HG02763 (cell line): ENCODE measurements at regions not wholly inside any gene's neighbourhood (a gene's known extent, or its start where the extent isn't known, plus 50 kb on each side); places are given as distances from the start of the nearest gene placed in this dataset.
"Not testable (repeated sequence)": the region's sequence is repeated elsewhere in the genome, so short reads cannot be mapped to it uniquely, and the experiment has no call there.

Source experiments
- ATAC-seq: cut with Tn5 transposase; IDR thresholded peaks from one replicate; pipeline ENCODE4 v1.9.1; 2021; ENCODE audit warnings: mild to moderate bottlenecking, moderate library complexity; ENCODE audit not compliant: unreplicated experiment

DNA sequence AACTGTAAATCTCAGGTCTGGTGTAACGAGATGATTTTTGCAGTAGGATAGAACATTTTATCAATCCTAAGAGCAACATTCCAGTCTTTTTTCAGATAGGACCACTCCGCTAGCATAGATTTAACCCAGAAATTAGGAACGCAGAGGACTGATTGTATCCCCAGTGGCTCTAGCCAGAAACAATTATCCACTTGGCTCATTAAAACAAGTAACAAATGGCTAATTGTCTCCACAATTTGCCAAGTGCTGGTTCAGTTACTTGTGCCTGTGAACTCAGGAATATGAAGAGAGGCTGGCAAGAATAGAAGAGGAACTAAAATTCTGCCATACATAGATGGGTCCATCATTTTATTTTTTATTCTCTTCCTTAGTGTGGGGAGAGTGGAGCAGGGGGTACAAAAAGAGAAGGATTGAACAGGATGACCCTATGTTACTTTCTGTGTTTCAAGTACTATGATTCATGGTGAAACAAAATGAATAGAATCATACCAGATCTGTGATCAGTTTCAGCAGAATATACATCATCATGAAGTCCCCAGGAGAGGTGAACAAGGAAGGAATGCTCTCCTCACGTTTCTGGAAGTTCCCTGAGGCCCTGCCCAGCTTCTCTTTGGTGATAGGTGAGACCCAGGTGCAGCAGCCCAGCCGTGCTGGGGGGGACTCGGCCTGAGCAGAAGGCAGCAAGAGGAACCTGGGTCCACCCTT is 121.6 kb downstream of the ARL4C start:
- no peak for ATAC-seq

DNA sequence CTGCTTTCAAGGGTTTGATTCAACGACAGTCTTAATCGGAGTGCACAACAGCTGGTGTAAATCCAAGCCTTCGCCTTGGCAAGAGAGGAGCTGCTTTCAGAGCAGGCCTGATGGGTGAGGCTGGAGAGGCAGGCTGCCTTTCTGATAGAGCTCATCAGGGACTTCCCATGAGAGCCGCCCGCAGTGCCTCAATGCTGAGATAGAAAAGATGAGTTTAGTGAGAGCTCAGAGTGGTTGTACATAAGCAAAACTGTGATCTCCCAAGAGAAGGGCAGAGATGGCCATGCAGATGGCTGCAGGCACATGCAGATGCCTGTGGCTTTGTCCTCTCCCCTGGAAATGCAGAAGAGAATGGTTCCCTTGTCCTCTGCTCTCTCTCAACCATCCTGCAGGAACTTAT is 122.1 kb downstream of the ARL4C start:
- no peak for ATAC-seq

DNA sequence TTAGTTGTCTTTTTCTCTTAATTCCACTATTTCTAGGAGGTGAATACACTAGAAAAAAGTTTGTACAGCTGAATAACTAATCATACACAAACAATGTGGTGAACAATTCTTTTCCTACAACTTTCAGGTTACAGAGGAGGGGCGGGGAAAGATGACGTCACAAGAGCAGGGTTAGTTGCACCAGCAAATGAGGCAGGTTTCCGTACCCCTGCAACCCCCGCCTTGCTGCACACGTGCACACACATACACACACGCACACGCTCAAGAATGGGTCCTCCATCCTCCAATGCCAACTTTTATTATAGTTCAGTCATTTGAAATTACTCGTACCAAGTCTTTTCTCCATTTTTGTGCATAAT is 122.8 kb downstream of the ARL4C start:
- ATAC-seq, result no peak

DNA sequence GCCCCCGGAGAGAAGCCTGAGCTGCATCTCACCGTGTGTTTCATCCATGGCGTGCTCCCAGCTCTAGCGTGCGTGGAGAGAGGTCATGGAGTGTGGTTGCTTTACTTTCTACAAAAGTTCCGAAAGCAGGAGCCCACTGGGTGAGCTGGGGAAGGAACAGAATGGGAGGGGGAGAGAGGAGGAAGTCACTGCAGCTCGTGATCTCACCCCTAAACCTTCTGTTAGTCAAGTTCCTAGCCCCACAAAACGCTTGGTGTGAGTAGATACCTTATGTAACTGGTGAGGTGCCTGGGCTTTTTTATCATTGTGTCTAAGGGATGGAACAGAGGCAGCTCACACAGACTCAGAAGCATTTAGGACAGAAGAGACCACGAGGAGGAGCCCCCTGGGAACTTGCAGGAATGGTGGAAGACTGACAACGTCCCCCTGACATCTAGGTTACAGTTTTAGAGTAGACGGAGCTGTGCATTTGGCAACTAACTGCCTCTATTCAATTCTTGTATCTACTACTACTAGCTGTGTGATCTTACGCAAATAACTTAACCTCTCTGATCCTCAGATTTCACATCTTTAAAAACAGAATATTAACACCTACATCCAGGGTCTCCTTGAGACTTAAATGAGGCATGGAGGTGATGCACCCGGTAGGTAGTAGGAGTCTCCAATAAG is 123.3 kb downstream of the ARL4C start:
- ATAC-seq, result no peak

DNA sequence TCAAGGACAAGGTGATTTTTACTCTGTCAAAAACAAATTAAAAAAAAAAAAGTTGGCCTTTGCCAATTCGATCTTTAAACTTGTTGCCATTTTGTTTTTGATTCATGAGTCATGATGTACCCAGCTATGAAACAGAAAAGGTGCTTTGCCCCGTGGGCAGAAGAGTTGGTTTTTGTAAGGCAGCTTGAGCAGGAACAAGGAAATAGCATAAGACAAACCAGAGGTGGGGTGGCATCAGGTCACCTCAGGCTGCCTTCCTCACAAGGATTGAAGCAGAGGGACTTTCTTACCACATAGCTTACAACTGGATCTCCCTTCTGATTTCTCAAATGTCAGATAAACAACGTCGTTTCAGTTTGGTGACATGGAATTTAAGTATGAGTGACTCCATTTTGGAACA is 123.8 kb downstream of the ARL4C start:
- ATAC-seq, result no peak

DNA sequence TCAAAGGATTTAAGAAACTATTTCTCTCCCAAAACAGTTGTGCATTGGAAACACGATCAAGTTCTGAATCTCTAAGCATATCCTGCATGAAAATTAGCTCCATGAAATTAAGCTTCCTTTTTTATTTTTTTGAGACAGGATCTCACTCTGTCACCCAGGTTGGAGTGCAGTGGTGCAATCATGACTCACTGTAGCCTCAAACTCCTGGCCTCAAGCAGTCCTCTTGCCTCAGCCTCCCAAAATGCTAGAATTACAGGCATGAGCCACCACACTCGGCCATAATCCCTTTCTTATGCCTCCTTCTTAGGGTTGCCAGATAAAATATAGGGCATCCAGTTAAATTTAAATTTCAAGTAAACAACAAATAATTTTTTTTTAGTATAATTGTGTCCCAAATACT is 124.4 kb downstream of the ARL4C start:
- no peak for ATAC-seq

DNA sequence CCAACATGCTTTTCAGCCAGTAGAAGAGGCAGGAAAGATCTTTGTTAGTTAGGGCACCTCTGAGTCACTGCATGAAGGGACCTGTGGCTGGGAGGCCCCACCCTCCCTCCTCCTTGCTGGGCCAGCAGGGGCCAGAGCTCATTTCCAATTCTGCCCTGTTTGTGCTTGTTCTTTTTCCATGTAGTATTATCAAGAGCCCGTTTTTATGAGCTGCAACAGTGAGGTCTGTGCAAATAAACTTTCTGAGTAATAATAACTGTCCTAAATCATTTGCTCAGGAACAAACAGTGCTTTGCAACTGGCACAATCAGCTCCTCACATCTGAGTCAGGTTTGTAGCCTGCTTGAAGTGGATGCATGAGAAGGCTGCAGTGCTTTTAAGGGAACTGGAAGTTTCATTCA is 128.0 kb downstream of the ARL4C start:
- ATAC-seq, result no peak

DNA sequence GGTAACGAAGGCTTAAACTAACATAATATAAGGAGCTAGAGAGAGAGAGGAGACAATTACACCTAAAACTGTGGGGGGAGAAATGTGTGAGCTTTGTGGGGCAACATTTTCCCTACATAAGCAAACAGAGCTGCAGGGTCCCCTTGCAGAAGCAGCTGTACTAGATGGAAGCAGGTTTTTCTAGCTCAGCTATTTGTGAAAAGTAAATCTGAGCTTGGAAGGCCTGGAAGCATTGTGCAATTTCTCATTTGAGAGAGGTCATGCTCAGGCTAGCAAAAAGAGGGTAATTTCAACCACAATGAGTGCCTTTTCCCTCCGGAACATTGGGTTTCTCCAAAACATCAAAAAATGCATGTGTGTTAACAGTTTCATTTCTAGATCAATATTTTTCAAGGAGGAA is 130.0 kb downstream of the ARL4C start:
- no peak for ATAC-seq

DNA sequence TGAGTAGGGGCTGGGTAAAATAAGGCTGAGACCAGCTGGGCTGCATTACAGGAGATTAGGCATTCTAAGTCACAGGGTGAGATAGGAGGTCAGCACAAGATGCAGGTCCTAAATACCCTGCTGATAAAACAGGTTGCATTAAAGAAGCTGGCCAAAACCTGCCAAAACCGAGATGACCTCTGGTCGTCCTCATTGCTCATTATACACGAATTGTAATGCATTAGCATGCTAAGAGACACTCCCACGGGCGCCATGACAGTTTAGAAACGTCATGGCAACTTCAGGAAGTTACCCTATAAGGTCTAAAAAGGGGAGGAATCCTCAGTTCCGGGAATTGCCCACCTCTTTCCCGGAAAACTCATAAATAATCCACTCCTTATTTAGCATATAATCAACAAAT is 132.2 kb downstream of the ARL4C start:
- ATAC-seq, result no peak

DNA sequence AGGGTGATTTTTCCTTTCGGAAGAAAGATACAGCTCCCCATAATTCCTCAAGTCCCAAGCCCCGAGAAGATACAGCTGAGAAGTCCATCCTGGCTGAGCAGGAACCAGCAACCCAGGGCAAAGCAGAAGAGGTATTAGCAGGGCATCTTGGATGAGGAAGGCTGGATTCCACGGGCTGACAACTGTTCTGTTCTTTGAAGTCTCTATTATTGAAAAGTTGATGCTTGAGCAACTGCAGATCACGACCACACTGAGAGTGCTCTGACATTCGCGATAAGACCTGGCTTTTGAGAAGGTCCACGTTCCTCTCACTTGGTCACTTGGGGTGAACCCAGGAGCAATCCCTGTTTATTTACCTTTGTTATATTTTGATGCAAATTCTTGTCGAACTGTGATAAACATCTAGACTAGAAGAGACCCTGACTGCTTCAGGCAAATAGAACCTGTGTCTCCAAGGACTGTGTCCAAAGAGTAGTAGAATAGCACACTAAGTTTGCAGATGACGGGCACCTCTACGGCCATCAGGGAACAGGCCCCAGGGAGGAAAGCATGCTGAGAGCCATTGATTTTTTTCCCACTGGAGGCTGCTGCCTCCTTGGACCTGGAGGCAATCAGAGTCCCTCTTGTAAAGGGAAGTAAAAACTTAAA is 133.1 kb downstream of the ARL4C start:
- ATAC-seq, result no peak

DNA sequence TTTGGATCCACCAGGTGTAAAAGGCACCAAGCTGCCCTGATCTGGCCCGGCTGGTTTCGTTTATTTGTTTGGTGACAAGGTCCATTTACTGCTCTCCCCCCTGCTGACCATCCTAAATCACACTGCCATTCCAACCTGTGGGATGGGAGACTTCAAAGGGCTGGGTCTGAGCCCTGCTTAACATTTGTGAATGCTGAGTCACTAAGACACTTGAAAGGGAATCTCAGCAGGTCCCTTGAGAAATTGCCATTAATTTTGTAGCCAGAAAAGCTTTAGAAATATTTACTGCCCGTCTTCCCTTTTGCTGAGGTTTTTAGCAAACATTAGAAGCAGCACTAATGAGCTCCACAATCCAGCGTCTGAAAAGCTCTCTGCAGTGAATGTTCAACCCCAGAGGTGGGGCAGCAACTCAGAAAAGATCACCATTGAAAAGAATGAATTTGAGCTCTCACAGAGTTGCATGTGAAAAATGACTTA is 133.8 kb downstream of the ARL4C start:
- ATAC-seq, result no peak

DNA sequence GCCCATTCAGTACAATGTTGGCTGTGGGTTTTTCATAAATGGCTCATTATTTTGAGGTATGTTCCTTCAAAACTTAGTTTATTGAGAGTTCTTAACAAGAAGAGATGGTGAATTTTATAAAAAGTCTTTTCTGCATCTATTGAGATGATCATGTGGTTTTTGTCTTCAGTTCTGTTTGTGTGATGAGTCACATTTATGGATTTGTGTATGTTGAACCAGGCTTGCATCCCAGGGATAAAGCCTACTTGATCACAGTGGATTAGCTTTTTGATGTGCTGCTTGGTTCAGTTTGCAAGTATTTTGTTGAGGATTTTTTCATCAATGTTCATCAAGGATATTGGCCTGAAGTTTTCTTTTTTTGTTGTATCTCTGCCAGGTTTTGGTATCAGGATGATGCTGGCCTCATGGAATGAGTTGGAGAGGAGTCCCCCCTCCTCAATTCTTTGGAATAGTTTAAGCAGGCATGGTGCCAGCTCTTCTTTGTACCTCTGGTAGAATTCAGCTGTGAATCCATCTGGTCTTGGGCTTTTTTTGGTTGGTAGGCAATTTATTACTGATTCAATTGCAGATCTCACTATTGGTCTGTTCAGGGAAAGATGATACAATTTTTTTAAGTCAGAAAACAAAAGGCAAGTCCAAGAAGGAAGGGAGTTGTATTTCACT is 136.4 kb downstream of the ARL4C start:
- ATAC-seq, result not testable (repeated sequence)

DNA sequence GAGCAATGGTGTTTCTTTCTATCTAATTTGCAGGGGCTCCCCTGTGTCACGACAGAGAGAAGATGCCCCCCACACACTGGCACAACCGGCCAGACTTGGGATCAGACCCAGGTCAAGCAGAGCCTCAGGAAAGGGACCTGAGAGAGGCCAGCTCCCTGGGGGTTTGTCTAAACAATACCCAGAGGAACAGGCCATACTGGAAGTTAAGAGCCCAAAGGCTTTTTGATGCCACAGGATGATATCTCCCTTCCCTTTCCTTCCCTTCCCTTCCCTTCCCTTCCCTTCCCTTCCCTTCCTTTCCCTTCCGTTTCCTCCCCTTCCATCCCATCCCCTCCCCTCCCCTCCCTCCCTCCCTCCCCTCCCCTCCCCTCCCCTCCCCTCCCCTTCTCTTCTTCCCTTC is 139.2 kb downstream of the ARL4C start:
- no peak for ATAC-seq

DNA sequence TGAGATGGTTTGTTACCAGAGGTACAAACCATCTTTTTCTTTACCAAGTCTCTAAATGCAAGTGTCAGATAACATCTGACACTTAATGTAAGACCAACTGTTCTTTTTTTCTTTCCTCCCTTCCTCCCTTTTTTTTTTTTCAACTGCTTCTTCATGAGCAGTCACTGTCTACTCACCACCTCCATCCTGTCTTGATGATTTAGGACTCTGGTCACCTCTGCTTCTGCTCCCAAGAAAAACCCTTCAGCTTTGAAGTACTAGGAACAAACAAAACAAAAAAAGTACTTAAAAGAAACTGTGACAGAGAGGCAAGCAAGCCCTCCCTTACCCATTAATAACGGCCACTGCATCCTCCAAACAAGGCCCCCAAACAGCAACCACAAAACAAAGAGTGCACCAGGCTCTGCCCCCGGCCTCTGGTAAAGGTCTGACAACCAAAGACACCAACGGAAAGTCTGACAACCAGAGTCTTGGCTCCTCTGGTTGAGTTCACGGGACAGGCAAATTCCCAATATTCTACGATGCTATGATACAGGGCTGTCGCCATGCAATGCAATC is 141.0 kb downstream of the ARL4C start:
- no peak for ATAC-seq

DNA sequence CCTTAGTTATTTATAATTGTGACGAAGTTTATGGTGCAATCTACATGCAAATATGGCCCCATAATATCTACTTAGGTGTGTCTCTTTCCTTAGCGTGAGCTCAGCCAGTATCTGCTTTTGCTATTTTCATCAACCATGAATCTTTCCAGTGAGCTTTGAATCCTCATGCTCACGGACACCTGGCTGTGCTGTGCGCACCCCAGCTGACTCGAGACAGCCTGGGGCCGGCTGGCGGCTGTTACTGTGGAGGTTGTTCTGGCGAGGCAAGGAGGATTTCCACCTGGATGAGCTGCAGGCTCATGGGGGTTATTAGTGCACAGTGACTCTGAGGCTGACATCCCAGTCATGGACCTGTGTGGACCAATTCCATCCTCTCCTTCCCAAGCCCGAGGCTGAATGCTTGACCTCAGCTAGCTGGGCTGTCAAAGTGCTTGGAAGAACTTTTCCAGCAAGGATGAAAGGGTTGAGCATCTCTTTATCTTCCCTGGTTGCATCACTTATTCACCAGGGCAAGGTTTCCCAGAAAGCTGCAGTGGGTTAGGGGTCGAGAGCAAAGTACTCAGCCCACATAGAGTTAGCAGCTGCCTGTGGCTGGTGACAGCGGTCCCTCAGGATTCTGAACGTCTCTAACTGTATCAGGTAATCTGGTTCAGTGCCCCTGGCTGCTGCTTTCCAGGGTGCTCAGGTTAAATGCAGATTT is 141.7 kb downstream of the ARL4C start:
- ATAC-seq, result no peak

DNA sequence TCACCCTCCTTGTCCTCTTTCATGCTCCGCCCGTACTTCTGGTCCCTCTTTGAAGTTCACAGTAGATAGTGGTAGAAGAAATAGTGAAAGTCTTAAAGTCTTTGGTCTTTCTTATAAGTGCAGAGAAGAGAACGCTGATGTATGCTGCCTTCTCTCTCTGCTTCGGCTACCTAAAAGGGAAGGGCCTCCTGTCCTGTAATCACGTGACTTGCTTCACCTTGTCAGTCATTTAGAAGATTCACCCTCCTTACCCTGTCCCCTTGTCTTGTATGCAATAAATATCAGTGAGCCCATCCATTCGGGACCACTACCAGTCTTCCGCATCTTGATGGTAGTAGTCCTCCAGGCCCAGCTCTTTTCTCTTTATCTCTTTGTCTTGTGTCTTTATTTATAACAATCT is 144.6 kb downstream of the ARL4C start:
- no peak for ATAC-seq

DNA sequence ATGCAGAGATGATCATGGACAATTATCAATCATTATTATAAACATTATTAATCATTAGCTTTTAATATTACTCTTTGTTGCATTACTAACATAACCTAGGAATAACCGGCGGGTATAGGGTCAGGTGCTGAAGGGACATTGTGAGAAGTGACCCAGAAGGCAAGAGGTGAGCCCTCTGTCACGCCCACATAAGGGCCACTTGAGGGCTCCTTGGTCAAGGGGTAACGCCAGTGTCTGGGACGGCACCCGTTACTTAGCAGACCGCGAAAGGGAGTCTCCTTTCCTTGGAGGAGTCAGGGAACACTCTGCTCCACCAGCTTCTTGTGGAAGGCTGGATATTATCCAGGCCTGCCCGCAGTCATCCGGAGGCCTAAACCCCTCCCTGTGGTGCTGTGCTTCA is 145.0 kb downstream of the ARL4C start:
- ATAC-seq, result not testable (repeated sequence)

DNA sequence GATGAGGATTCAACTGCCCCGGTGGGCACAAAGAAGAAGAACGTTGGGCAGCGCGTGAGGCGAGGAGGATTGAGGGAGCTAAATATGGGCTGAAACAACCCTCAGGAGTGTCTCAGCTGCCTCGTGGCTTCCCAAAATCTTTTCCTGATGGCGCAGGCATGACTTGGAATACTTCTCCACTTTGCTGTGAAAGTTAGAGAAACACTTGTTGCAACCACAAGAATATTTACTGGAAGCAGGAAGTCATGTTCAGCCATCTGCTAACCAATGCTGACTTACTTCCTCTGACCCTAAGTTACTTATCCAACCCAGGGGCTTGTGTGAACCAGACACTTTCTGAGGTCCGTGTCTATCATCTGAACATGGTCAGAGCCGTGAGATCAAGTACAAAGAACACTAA is 148.8 kb downstream of the ARL4C start:
- ATAC-seq, result no peak

DNA sequence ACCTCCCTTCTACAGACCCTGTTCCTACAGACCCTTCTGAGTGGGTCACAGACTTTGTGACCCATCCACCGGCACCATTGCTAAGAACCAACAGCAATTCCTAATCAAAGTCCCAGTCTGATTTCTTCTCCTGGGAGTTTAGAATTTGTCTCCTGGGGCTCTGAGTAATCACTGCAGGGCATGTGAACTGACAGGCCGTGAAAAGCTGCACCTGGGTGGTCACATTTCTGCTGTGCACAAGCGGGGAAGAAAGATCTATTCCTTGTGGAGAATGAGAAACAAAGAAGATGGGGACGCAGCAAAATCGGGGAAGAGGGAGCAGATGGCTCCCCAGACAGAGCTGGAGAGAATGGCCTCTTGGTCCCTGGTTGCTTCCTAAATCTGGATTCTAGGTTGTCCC is 151.0 kb downstream of the ARL4C start:
- no peak for ATAC-seq

DNA sequence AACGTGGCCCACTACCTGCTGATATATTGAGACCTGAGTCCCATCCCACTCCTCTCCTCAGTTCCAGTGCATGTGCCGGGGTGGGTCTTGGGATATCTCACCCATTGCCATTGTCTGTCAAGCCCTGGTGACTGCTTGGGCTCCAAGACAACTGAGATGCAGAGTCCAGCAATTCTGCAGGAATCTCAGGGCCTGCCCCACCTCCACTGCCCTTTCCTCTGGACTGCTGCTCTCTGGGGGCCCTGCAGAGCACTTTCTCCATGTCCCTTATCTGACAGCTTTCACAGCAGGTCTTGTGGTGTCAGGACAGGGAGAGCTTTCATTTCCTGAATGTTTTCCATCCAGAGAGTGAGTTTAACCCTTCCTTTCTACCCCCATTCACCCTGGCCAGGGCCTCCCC is 152.9 kb downstream of the ARL4C start:
- no peak for ATAC-seq

DNA sequence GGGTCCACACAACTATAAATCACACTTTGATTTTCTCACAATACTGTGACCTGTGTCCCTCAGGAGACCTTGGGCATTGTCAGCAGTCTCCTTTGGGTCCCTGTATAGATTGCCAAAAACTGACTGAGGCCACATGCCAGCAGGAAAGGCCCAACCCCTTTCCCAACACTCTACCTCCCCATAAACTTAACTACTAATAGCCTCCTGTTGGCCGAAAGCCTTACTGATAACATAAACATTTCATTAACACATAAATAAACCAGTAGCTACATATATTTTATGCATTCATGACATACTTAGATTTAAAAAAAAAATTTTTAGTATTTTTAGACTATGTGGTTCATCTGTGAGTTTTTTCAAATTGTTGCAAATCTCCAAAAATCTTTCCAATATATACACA is 153.5 kb downstream of the ARL4C start:
- no peak for ATAC-seq
